ENCODE measurements at regions not wholly inside any gene's neighbourhood (a gene's known extent, or its start where the extent isn't known, plus 50 kb on each side); places are given as distances from the start of the nearest gene placed in this dataset.
"Not testable (repeated sequence)": the region's sequence is repeated elsewhere in the genome, so short reads cannot be mapped to it uniquely, and the experiment has no call there.

GRCh38 chr2:131627777-131628176, 100.1 kb downstream of the CCDC74A start:
- H3K36me3 Mint-ChIP-seq (ENCODE audit: low read depth); H3K4me1 Mint-ChIP-seq (ENCODE audit: low read depth); DNase-seq; H3K4me3 Mint-ChIP-seq; H3K27me3 Mint-ChIP-seq; H3K9me3 Mint-ChIP-seq; H3K27ac Mint-ChIP-seq: not testable (repeated sequence)

- H3K36me3 Mint-ChIP-seq (ENCODE audit: low read depth); H3K4me3 Mint-ChIP-seq; DNase-seq; H3K27me3 Mint-ChIP-seq; H3K27ac Mint-ChIP-seq; H3K4me1 Mint-ChIP-seq (ENCODE audit: low read depth); H3K9me3 Mint-ChIP-seq: not testable (repeated sequence)
These were observed 104.0 kb downstream of the CCDC74A start for GRCh38 chr2:131631648-131632047.

- not testable (repeated sequence) for H3K27ac Mint-ChIP-seq; DNase-seq; H3K9me3 Mint-ChIP-seq; H3K4me1 Mint-ChIP-seq (ENCODE audit: low read depth); H3K4me3 Mint-ChIP-seq; H3K36me3 Mint-ChIP-seq (ENCODE audit: low read depth); H3K27me3 Mint-ChIP-seq
These were observed 105.7 kb downstream of the CCDC74A start for GRCh38 chr2:131633405-131633804.

GRCh38 chr2:131633827-131634695, 106.4 kb downstream of the CCDC74A start:
- not testable (repeated sequence) for H3K4me1 Mint-ChIP-seq (ENCODE audit: low read depth); H3K36me3 Mint-ChIP-seq (ENCODE audit: low read depth); H3K4me3 Mint-ChIP-seq; H3K27me3 Mint-ChIP-seq; H3K9me3 Mint-ChIP-seq; H3K27ac Mint-ChIP-seq; DNase-seq

GRCh38 chr2:131635611-131636010, 107.9 kb downstream of the CCDC74A start:
- no peak overlapping the region for H3K27ac Mint-ChIP-seq
- no peaks in the 10 kb centered on the region for H3K36me3 Mint-ChIP-seq (ENCODE audit: low read depth)
- no peaks in the 10 kb centered on the region for H3K4me1 Mint-ChIP-seq (ENCODE audit: low read depth)
- DNase-seq = no peak
- no peak overlapping the region for H3K4me3 Mint-ChIP-seq
- peaks cover 6% of the 10 kb centered on the region for H3K27me3 Mint-ChIP-seq
- H3K9me3 Mint-ChIP-seq = no peaks in the 10 kb centered on the region

- not testable (repeated sequence) for H3K4me3 Mint-ChIP-seq; H3K36me3 Mint-ChIP-seq (ENCODE audit: low read depth); H3K4me1 Mint-ChIP-seq (ENCODE audit: low read depth); H3K9me3 Mint-ChIP-seq; H3K27me3 Mint-ChIP-seq; DNase-seq; H3K27ac Mint-ChIP-seq
These were observed 109.1 kb downstream of the CCDC74A start for GRCh38 chr2:131636704-131637308.

- DNase-seq; H3K4me1 Mint-ChIP-seq (ENCODE audit: low read depth); H3K9me3 Mint-ChIP-seq; H3K27ac Mint-ChIP-seq; H3K36me3 Mint-ChIP-seq (ENCODE audit: low read depth); H3K4me3 Mint-ChIP-seq: not testable (repeated sequence)
- peaks cover 10% of the 10 kb centered on the region for H3K27me3 Mint-ChIP-seq
These were observed 111.4 kb downstream of the CCDC74A start for GRCh38 chr2:131639001-131639620.

- H3K36me3 Mint-ChIP-seq (ENCODE audit: low read depth) = no peaks in the 10 kb centered on the region
These were observed 113.9 kb downstream of the CCDC74A start for GRCh38 chr2:131641414-131642206.

GRCh38 chr2:131643180-131643579, 115.5 kb downstream of the CCDC74A start:
- H3K4me1 Mint-ChIP-seq (ENCODE audit: low read depth); DNase-seq; H3K4me3 Mint-ChIP-seq; H3K9me3 Mint-ChIP-seq; H3K36me3 Mint-ChIP-seq (ENCODE audit: low read depth); H3K27ac Mint-ChIP-seq: not testable (repeated sequence)
- H3K27me3 Mint-ChIP-seq = peaks cover 45% of the 10 kb centered on the region

More at GRCh38 chr2:131641414-131642206, 113.9 kb downstream of the CCDC74A start:
- Mint-ChIP-seq H3K4me3 (no peak overlapping the region), H3K4me1 (ENCODE audit: low read depth) (no peaks in the 10 kb centered on the region), H3K9me3 (no peaks in the 10 kb centered on the region), H3K27me3 (peaks cover 33% of the 10 kb centered on the region), H3K27ac (no peak overlapping the region)
- no peak for DNase-seq

- no peak overlapping the region for H3K4me3 Mint-ChIP-seq
- no peaks in the 10 kb centered on the region for H3K4me1 Mint-ChIP-seq (ENCODE audit: low read depth)
- H3K36me3 Mint-ChIP-seq (ENCODE audit: low read depth) = no peaks in the 10 kb centered on the region
- H3K9me3 Mint-ChIP-seq = no peaks in the 10 kb centered on the region
- H3K27ac Mint-ChIP-seq = no peak overlapping the region
- DNase-seq = no peak
- H3K27me3 Mint-ChIP-seq = peaks cover 51% of the 10 kb centered on the region
These were observed 117.6 kb downstream of the CCDC74A start for GRCh38 chr2:131645177-131645765.

GRCh38 chr2:131646220-131646619, 118.5 kb downstream of the CCDC74A start:
- not testable (repeated sequence) for H3K27ac Mint-ChIP-seq; H3K4me1 Mint-ChIP-seq (ENCODE audit: low read depth); H3K36me3 Mint-ChIP-seq (ENCODE audit: low read depth); DNase-seq; H3K4me3 Mint-ChIP-seq; H3K9me3 Mint-ChIP-seq
- H3K27me3 Mint-ChIP-seq = peaks cover 47% of the 10 kb centered on the region

- H3K27ac Mint-ChIP-seq = no peak overlapping the region
- no peaks in the 10 kb centered on the region for H3K36me3 Mint-ChIP-seq (ENCODE audit: low read depth)
- no peaks in the 10 kb centered on the region for H3K4me1 Mint-ChIP-seq (ENCODE audit: low read depth)
- no peaks in the 10 kb centered on the region for H3K9me3 Mint-ChIP-seq
- no peak overlapping the region for H3K4me3 Mint-ChIP-seq
- DNase-seq = no peak
- peaks cover 52% of the 10 kb centered on the region for H3K27me3 Mint-ChIP-seq
These were observed 119.1 kb downstream of the CCDC74A start for GRCh38 chr2:131646669-131647297.

- not testable (repeated sequence) for H3K4me1 Mint-ChIP-seq (ENCODE audit: low read depth); H3K9me3 Mint-ChIP-seq; DNase-seq; H3K27ac Mint-ChIP-seq; H3K36me3 Mint-ChIP-seq (ENCODE audit: low read depth); H3K4me3 Mint-ChIP-seq
- H3K27me3 Mint-ChIP-seq = peaks cover 48% of the 10 kb centered on the region
These were observed 120.9 kb downstream of the CCDC74A start for GRCh38 chr2:131648565-131648964.

- peaks cover 35% of the 10 kb centered on the region for H3K27me3 Mint-ChIP-seq
- H3K36me3 Mint-ChIP-seq (ENCODE audit: low read depth); H3K9me3 Mint-ChIP-seq; H3K27ac Mint-ChIP-seq; DNase-seq; H3K4me1 Mint-ChIP-seq (ENCODE audit: low read depth); H3K4me3 Mint-ChIP-seq: not testable (repeated sequence)
These were observed 124.6 kb downstream of the CCDC74A start for GRCh38 chr2:131652246-131652645.
